VCaP (cell line): ENCODE measurements at regions not wholly inside any gene's neighbourhood (a gene's known extent, or its start where the extent isn't known, plus 50 kb on each side); places are given as distances from the start of the nearest gene placed in this dataset.

Experiments used
- H3K27ac ChIP-seq: fragments of 450-650 bp; 2 replicates; pipeline ENCODE4 v1.5.1; 2017
- TF ChIP-seq, protein P1 (sequence below): fragments of 450-650 bp; conservative IDR thresholded peaks from 2 replicates; pipeline ENCODE4 v1.5.1; 2017; ENCODE audit warnings: mild to moderate bottlenecking, moderate library complexity

DNA sequence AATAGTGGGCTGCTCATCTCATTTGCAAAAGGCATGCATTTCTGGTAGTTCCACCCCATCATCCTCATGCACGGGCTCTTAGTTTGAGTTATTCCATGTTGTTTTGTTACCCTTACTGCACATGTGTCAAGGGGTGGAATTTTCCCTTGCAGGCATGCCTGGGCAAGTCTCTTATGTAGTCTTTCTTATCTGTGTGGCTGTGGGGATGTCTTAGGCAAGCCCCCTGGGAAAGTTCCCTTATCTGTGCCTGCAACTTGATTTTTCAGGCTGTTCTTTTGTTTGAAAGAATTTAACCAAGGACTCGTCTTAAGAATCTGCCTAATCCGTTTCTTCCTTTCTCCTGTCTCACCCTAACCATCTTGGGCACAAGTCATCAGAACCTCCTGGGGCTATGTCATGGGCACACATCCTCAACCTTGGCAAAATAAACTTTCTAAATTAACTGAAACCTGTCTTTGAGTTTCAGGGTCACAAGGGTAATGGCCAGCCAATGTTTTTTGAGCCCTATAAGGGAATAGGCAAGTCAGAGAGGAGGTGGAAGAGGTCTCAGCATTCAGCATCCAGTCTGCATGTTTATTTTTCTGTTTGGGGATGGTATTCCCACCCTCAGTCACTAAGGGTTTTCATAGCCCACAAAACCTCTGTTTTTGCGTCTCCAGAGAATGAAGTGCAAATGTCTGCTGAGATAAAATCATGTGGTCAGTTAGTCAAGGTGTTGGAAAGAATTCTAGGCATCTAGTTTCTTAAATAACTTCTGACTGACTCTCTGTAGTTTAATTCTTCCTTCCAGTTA is 579.7 kb downstream of the PLA2G4A start:
- no peak overlapping the region for H3K27ac ChIP-seq

DNA sequence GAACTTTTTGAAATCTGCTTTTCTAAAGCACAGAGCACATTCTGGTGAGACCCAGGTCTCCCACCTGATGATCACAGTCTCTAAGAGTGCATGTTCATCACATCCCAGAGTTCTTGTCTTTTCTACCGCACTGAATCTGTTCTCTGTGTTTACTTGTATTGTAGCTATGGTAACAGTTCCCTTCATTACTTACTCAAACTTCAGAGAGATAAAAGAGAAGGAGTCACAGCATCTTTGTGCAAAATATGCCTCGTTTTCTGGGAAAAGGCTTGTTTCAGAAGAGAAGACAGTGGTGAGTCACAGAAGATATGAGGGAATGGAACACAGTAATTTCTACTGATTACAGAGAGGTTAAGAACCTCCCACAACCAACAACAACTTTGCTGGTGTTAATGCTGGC is 580.6 kb downstream of the PLA2G4A start:
- TF ChIP-seq, protein P1, sequence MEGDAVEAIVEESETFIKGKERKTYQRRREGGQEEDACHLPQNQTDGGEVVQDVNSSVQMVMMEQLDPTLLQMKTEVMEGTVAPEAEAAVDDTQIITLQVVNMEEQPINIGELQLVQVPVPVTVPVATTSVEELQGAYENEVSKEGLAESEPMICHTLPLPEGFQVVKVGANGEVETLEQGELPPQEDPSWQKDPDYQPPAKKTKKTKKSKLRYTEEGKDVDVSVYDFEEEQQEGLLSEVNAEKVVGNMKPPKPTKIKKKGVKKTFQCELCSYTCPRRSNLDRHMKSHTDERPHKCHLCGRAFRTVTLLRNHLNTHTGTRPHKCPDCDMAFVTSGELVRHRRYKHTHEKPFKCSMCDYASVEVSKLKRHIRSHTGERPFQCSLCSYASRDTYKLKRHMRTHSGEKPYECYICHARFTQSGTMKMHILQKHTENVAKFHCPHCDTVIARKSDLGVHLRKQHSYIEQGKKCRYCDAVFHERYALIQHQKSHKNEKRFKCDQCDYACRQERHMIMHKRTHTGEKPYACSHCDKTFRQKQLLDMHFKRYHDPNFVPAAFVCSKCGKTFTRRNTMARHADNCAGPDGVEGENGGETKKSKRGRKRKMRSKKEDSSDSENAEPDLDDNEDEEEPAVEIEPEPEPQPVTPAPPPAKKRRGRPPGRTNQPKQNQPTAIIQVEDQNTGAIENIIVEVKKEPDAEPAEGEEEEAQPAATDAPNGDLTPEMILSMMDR: no peak
- H3K27ac ChIP-seq: no peak overlapping the region

More for the DNA sequence above, 579.7 kb downstream of the PLA2G4A start:
- TF ChIP-seq, protein P1: no peak

DNA sequence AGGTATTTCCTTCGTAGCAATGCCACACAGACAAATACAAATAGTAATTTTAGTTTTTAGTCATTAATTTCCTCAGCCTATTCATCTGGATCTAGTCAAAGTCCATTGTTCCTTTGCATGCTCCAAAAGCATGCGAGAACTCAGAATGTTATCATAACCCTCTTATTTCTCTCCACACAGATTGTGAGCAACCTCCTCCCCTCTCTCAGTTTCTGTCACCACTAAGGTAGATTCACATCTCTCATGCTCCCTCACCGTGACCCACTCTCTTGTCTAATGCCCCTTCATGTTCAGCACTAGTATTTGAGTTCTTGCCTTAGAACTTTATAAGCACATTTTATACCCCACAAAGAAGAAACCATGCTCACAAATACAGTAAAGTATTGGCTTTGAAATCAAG is 582.4 kb downstream of the PLA2G4A start:
- TF ChIP-seq, protein P1: no peak
- no peak overlapping the region for H3K27ac ChIP-seq

DNA sequence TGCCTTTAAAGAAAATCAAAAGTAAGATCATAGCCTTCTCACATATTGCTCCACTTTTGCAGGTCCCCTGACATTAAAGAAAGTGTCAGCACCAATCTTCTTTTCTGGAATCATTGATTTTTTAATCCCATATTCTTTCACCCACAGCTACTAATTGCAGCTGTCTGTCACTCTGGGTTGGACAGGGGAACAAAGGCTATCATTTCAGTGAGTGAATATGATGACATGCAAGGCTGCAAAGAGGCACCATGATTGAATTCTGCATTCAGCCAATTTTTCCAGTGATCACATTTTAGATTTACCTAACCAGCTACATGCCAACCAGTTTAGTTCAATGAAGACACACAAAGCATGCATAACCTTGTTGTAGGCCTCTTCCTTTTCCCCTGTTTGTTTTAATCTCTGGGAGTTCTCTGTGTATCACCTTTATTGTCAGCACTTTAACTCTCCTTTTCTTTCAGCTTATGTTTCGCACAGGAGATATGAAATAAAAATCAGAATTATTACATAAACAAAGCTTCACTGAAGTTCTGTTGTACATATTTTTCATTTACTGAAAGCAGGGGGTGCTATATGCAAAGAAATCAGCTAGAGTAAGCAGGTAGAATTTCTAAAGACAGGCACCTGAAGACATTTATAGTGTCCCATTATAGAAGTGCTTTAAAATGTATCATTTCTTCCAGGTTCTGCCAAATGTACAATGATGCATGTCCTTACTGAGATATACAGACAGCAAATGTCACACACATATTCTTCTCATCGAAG is 584.8 kb downstream of the PLA2G4A start:
- TF ChIP-seq, protein P1: peak; percentile 65
- H3K27ac ChIP-seq: no peak overlapping the region

DNA sequence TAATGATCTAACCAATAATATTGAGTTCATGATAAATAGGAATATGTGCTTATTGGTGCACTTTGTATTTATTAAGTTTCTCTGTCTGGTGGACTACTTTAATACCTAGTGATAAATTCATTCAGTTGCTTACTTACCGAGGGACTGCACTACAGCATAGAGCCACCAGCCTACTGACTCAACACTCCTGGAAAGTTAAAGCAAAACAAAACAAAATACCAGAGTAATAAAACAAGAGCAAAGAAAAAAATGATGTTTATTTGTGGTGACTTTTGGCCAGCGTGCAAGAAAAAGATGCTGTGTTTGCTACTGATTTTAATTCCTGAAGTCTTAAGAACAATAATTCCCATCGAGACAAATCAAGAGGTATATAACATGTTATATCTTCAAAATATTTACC is 586.3 kb downstream of the PLA2G4A start:
- TF ChIP-seq, protein P1: no peak
- H3K27ac ChIP-seq: no peak overlapping the region

DNA sequence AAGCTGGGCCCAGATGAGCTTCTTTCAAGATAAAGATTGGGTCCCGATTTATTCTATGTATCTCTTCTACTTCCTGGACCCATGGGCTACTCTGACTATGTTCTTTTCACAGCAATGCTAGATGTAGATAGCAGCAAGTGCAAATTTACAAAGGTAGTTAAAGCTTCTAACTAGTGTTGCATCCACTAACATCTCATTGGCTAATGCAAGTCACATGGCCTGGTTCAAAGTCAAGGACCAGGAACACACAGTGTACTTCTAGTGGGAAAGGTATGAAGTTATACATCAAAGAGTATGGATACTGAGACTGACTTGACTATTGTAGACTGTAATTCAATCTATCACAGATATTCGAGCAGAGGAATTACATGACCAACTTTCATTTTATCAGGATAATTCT is 588.8 kb downstream of the PLA2G4A start:
- TF ChIP-seq, protein P1: no peak
- no peak overlapping the region for H3K27ac ChIP-seq

DNA sequence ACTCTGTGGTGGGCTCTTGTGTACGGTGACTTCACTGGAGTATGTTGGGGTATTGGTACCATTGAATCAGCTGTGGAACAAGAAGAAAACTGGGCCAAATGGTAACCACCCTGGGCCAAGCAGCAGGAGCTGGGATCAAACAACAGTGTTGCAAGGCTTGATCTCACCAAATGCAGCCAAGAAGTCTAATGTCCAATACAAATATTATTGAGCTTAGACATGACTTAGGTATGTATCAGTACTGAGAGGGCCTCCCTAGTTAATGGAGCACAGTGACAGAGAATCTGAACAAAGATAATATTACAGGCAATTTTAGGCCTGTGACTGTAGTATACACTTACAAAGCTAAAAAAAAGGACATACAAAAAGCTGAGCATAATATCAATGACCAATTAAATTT is 604.8 kb downstream of the PLA2G4A start:
- TF ChIP-seq, protein P1: no peak
- no peak overlapping the region for H3K27ac ChIP-seq
